SU-DHL-6 (cell line): ENCODE measurements at regions not wholly inside any gene's neighbourhood (a gene's known extent, or its start where the extent isn't known, plus 50 kb on each side); places are given as distances from the start of the nearest gene placed in this dataset.

Experiments used
- CTCF ChIP-seq: fragments of 200-600 bp; sonication (generic); IDR thresholded peaks from one replicate; pipeline ENCODE4 v1.5.1; 2017; ENCODE audit warnings: antibody characterized with exemption, mild to moderate bottlenecking, low read length, moderate library complexity; ENCODE audit not compliant: insufficient read depth, poor library complexity, severe bottlenecking
- EZH2phosphoT487 ChIP-seq: fragments of 200-600 bp; sonication (generic), shearing (Covaris generic); conservative IDR thresholded peaks from 2 replicates; pipeline ENCODE4 v1.6.1; 2018; ENCODE audit warnings: mild to moderate bottlenecking, antibody characterized with exemption, low read length, moderate library complexity, mixed read lengths

GRCh38 chr21:19557488-19557887 is 1153.9 kb upstream of the TMPRSS15 start:
- TF ChIP-seq EZH2phosphoT487 (no peak), CTCF (no peak)
